GM19351 (cell line): ENCODE measurements at regions not wholly inside any gene's neighbourhood (a gene's known extent, or its start where the extent isn't known, plus 50 kb on each side); places are given as distances from the start of the nearest gene placed in this dataset.
"Not testable (repeated sequence)": the region's sequence is repeated elsewhere in the genome, so short reads cannot be mapped to it uniquely, and the experiment has no call there.

Experiments used
- ATAC-seq: cut with Tn5 transposase; IDR thresholded peaks from one replicate; pipeline ENCODE4 v1.9.1; 2021; ENCODE audit warnings: mild to moderate bottlenecking, moderate library complexity; ENCODE audit not compliant: unreplicated experiment

DNA sequence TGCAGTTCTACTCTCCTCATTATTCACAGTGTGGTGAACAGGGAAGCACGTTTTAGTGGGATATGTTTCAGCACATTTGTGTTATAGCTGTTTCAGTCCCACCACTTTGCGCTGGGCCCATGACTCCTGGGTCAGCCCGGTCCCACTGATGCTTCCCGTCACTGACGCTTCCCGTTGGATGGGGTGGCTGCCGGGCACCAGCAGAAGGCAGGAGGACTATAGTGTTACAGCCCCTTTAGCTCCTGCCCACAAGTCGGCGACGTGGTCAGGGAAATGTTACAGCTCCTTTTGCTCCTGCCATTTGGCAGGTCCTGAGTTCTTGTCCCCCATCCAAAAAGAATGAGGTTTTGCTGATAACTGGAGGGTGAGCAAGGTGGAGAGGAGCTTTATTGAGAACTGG lies 732.2 kb downstream of the NR4A2 start:
- ATAC-seq = no peak

DNA sequence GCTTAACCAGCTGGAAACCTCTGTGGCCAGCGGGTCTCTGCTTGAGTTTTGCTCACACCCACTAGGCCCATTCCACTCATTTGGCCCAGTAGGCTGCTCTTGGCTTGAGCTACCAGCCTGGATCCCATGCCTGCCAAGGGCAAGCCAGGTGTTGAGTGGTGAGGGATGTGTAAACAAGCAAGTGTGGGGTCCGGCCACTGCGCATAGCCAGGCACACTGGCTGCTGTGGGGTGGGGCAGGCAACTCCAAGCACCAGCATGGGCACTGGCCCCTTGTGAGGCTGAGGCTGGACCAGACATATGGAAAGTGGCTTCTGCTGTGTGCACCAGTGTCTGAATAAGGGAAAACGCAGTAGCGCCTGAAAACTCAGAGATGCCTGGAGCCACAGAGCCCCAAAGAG lies 732.7 kb downstream of the NR4A2 start:
- no peak for ATAC-seq

DNA sequence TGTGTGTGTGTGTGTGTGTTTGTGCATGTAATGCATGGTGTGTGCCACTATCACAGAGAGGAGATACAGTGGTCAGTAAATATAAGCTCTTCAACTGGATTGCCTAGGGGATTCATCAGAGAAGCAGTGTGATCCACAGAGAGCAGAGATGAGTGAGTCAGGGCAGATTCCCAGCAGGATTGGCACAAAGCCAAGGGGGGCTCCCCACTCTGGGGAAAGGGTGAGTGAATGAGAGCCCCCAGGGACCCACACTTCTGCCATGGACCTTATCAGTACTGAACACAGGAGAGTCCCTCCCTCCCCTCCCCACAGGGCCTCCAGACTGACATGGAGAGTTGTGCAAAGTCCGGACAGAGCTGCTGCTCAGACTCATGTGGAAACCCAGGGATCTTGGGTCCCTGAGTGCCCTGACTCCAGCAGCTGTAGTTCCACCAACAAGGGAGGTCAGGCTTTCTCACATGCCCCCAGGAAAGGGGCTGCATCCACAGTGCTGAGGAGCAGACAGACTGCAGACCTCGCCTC lies 748.8 kb downstream of the NR4A2 start:
- no peak for ATAC-seq

DNA sequence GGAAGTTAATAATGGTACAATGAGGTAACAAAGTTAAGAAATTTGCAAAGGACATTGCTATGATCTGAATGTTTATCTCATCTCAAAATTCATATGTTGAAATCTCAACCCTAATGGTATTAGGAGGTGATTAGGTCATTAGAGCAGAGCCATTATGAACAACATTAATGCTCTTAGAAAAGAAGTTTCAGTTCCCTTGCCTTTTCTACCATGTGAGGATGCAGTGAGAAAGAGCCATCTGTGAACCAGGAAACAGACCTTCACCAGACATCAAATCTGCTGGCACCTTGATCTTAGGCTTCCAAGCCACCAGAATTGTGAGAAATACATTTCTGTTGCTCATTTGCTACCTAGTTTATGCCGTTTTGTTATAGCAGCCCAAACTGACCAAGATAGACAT lies 757.6 kb downstream of the NR4A2 start:
- peak; percentile 62 for ATAC-seq

DNA sequence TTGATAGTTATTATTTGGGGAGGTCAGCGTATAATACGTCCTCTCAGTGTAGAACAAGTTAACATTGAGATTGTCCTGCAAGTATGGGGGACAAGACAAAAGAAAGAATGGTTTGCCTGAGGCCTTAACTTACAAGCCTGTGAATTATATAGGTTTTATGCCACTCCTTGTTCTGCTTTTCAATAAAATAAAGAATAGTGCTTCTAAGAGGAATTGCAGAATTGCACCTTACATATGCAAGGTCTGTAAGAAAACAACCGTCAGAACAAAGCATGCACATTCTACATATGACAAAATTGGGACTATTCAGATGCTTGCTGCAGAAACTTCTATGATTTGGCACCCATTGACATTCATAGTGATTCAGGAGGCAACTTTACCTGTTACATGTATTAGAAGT lies 785.0 kb downstream of the NR4A2 start:
- no peak for ATAC-seq

DNA sequence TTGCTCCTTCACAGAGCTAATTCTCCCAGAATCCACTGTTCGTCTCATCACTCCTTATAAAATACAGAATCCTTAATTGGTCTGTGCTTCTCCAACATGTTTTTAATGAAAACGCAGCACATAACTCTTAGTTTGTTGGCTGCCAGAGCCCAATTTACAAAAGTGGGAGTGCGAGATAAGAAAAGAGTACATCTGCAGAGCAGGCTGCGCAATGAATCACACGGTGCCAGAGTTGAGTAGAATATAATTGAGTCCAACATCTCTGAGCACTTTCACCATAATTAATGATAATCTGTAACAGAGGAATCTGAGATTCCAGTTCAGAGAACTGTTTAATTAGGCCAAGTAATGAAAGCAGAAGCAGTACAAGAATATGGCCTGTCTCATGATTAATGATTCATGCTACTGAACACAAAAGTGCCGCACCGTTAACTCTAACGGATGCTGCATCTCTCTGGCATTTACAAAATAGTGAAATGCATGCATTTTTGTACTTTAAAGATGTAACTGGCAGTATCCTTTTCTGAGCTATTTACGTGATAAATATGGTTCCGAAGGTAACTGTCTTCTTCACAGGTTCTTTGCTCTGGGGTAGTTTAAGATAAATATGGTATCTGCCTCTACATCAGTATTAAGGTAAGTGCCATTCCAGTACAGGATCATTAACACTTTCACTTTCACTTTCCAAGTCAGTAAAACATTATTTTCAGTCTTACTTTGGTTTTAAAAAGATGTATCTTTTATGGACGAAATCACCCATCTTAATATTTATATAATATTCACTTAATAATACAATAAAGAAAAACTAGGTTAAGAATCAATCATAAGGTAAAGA lies 785.6 kb downstream of the NR4A2 start:
- no peak for ATAC-seq

DNA sequence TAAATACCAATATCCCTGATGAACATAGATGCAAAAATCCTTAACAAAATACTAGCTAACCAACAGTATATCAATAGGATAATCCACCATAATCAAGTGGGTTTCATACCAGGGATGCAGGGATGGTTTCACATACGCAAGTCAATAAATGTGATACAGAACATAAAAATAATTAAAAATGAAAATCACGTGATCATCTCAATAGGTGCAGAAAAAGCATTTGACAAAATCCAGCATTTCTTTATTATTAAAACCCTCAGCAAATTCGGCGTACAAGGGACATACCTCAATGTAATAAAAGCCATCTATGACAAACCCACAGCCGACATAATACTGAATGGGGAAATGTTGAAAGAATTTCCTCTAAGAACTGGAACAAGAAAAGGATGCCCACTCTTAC lies 793.5 kb downstream of the NR4A2 start:
- not testable (repeated sequence) for ATAC-seq

DNA sequence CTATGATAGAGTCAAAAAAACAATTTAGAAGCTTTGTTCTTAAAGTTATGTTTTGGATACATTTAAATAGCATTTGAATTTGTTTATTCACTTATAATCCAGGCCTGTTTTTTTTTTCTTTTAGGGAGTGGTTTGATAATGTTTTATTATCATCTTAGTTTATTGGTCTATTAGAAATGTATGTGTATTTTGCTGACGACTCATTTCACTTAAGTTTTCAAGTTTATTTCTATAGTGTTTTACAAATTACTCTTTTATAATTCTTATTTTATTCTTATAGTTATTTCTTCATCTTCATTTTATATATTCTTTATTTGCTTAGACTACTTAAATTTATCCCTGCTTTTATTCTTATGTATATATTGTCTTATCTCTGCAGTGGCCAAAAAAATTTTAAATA lies 804.5 kb downstream of the NR4A2 start:
- no peak for ATAC-seq

DNA sequence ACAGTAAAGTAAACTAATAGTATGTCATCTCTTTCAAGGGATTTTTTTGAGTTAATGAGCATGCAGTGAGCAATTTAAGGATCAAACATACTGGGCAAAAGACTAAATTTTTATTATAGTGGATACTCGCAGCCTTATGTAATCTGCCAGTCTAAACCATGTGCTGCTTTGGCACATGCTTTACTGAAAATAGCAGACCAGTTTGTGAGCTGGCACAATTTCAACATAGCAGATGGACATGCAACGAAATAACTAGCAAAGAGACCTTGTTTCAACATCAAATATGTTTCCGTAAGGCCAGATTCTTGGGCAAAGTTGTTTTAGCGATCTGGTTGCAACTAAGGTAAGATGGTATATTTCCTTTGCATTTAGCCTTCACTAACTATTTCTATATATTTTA lies 807.3 kb downstream of the NR4A2 start:
- no peak for ATAC-seq

DNA sequence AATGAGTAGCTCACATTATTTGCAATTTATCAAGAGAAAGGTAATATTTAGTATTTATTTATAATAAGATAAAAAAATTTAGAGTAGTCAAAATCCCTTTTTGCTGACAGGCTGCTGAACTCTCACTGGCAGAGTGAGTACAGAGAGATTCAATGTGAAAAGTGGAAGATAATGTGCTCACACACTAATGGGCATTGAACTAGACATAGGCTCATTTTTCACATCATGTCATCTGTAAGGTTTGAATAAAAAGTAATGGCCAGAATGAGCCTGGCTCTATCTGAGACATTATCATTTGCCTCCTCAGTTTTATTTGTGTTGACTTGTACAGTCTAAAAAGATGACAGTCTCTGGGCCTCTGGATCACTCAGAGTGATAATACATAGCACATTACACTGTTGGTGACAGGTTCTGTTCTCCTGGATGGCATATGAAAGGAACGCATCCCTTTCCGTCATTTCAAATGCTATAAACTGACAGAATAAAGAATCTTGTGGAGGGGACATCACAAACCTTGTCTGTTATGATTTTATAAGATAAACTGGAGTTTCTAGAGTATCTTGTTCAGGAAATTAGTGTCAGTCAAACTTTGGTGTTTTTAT lies 812.9 kb downstream of the NR4A2 start:
- no peak for ATAC-seq

DNA sequence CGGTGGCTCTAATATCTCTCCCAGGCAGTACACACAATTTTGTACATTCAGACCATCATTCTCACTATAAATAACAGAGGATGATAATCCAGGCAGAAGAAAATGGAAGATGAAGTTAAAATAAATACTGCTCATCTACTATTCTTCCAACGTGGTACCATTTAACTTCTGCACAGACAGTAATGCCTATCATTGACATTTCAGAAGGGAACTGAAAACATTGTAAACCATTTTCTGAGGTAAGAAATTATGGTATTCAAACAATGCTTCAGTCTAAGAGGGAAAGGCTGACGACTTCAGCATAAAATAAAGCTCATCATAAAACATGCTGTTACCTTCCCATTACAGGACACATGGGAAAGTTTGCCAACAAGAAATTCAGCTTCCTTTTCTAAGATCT lies 814.4 kb downstream of the NR4A2 start:
- ATAC-seq = no peak

DNA sequence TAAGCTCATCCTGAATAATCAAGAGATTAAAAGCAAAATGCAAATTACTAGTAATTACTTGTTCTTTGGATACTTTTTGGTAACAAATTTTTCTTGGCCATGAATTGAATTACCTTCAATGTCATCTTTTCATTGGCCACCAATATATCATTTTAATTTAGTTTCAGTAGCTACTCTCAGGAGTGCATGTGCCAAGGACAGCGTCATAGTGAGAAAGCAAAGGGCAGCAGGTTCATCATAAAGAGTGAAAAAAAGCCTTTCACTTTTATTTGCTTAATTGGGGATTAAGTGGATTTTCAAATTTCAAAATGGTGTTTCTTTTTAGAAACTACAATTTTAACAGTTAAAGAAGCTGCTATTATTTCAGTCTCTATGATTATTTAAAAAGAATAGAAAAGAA lies 815.2 kb downstream of the NR4A2 start:
- ATAC-seq = no peak

DNA sequence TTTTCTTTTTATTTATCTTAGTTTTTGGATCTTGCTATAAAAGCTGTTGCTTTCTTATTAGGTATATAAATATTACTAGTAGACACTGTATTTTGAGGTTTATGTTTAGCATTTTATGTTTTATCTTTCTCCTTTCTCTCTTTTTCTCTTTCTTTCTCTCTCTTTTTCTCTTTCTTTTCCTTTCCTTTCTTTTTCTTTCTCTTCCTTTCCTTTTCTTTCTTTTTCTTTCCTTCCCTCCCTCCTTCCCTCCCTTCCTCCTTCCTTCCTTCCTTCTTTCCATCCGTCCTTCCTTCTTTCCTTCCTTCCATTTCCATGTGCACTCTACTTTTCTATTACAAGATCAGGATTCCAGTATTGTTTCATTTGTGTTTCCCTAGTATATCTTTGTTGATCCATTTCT lies 814.8 kb downstream of the KCNJ3 start:
- ATAC-seq = no peak

DNA sequence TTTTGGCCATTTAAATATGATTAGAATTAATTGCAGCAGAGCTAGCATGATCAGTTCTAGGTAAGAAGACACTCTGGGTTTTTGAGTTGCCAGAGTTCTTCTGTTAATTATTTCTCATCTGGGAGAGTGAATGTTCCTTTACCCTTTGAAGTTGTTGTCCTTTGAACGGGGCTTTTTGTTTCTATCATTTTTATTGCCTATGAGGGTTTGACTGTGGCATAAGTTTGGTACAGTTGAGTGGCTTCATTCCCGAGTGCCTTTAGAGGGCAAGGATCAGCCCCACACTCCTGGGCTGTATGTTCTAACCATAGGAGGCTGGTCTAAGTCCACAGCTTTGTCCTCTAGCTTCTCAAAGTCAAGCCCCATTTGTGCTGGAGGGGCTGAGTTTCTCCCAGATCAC lies 804.3 kb downstream of the KCNJ3 start:
- no peak for ATAC-seq

DNA sequence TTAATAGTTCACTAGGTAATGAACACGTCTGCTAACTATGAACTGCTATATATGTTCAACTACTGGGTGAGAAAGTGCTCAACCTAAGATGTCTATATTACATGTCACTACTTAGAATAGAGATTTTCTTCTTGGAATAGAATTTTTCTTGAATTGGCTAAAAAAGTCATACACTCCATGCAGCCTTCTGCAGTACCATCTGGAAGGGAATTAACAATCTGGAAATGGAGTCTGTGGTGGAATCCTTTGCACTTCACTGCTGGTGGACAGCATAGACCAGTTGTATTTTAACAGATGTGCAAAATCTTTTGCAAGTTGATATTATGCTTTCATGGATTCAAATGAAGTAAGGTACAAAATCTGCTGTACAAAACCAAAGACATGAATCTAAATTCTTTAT lies 799.6 kb downstream of the KCNJ3 start:
- no peak for ATAC-seq

DNA sequence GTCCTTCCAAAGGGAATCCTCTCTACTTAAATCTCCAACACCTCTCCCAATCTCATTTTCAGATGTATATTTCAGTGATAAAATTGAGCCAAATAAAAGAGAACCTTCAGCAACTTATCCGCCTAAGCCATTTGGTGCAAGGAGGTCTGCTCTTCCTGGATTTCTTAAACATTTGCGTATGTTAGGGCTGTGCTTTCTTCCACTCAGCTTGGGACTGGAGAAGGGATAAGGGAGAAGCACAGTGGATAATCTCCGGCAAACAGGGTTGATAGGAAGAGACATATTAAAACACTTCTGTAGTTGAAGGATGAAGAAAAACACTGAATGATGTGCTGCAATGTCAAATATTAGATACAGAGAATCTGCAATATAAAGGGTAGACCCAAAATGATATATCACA lies 796.2 kb downstream of the KCNJ3 start:
- no peak for ATAC-seq

DNA sequence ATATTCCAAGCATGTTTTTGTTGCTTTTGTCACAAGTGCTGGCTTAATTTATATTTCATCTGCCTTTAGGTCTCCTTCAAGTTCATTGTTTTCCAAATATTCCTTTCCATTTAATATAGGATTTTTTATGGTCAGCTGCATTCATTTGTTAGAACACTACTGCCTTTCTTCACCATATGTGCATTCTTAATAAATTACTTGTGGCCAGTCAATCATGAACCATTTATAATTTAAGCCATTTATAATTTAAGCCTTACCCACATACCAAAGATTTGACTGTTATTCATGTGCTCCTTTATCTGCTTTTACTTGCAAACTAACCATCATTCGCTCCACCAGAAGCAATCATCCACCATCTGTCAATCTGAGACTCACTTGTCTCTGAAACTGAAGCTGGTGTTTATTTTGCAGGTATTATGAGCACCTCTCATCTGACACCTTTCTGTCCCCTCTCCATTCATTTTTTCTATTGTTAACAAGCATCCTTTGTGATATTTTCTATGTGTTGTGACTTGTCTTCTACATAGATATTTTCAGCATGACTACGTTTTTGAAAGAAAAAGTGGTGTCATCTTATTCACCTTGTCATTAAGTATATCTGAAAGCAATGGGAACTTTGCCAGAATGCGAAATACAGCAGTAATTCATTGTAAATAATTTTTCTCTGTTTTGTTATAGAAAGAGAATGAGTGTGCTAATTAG lies 786.8 kb downstream of the KCNJ3 start:
- ATAC-seq = no peak

DNA sequence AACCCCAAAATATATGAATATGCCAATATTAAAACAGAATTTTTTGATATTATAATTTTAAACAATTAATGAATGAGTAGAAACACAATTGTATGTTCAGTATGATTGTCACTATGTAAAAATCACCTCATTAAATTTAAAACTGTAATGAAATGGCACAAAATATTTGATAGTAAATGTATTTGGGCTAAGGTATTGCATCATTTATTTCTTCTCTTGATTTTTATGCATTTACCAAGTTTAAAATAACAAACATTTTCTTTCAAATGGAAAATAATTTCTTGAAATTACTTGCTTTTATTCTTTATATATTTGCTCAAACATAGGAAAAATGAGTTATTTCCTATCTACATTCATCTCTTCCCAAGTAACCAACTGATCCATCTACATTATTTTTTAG lies 782.6 kb downstream of the KCNJ3 start:
- ATAC-seq = no peak

DNA sequence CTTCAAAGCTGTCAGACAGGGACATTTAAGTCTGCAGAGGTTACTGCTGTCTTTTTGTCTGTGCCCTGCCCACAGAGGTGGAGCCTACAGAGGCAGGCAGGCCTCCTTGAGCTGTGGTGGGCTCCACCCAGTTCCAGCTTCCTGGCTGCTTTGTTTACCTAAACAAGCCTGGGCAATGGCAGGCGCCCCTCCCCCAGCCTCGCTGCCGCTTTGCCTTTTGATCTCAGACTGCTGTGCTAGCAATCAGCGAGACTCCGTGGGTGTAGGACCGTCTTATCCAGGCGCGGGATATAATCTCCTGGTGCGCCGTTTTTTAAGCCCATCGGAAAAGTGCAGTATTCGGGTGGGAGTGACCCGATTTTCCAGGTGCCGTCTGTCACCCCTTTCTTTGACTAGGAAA lies 773.5 kb downstream of the KCNJ3 start:
- ATAC-seq = not testable (repeated sequence)

DNA sequence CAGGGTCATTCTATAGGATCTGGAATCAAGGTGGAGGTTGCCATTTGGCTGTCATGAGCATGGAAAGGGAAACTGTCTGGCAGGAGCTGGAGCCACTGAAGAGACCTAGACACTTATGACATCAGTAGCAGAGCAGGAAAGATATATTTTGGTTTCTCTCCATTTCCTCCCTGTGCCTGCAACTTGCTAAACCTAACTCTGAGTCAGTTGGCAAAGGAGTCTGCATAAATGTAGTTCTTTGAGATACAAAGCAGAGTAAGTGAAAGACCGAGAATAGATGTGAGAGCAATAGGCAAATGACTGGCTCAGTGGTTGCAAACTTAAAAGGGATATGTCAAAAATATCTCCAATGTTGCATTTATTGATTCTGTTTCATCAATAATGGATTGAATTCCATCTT lies 757.7 kb downstream of the KCNJ3 start:
- ATAC-seq = no peak

DNA sequence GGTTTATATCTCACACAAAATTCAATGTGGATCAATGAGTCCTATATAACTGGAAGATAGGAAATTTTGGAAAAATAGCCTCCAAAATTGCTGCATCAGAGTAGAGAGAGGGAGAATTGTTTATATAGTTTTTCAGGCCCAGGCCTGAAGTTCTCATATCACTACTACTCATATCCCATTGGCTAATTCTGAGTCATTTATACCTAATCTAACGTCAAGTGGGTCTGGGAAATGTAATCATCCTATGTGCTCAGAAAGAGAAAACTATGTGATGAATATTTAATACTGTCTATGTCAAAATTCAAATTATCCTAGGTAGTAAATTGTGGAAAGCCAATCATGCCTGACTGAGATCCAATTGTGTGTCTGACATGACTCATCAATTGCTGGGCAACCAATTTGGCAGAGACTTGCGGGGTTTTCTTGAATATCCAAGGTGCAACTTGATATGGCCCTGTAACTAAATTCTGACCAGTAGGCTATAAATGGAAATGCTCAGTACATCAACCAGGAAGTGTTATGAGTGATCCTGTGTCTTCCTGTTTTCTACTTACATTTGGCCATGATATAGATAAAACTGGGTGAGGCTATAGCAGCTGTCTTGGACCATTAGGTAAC lies 744.4 kb downstream of the KCNJ3 start:
- no peak for ATAC-seq
